ENCODE measurements at regions not wholly inside any gene's neighbourhood (a gene's known extent, or its start where the extent isn't known, plus 50 kb on each side); places are given as distances from the start of the nearest gene placed in this dataset.
"Not testable (repeated sequence)": the region's sequence is repeated elsewhere in the genome, so short reads cannot be mapped to it uniquely, and the experiment has no call there.

- no peak for DNase-seq
Observed at GRCh38 chr7:27418541-27418940, 175.9 kb downstream of the EVX1 start.

GRCh38 chr7:27419581-27420177 lies 177.1 kb downstream of the EVX1 start:
- no peak for DNase-seq

- no peak for DNase-seq
Observed at GRCh38 chr7:27420702-27421101, 178.1 kb downstream of the EVX1 start.

- no peak for DNase-seq
Observed at GRCh38 chr7:27423290-27423689, 180.7 kb downstream of the EVX1 start.

- no peak for DNase-seq
Observed at GRCh38 chr7:27423821-27424220, 181.2 kb downstream of the EVX1 start.

- no peak for DNase-seq
Observed at GRCh38 chr7:27424231-27424630, 181.6 kb downstream of the EVX1 start.

GRCh38 chr7:27424749-27425148 lies 182.1 kb downstream of the EVX1 start:
- no peak for DNase-seq

- DNase-seq, result no peak
Observed at GRCh38 chr7:27427416-27427815, 184.8 kb downstream of the EVX1 start.

GRCh38 chr7:27430105-27430504 lies 187.5 kb downstream of the EVX1 start:
- DNase-seq, result no peak

GRCh38 chr7:27431465-27431864 lies 188.9 kb downstream of the EVX1 start:
- no peak for DNase-seq

- no peak for DNase-seq
Observed at GRCh38 chr7:27433581-27433980, 191.0 kb downstream of the EVX1 start.

- DNase-seq, result no peak
Observed at GRCh38 chr7:27434756-27435400, 192.3 kb downstream of the EVX1 start.

- no peak for DNase-seq
Observed at GRCh38 chr7:27435461-27435860, 192.9 kb downstream of the EVX1 start.

- DNase-seq, result no peak
Observed at GRCh38 chr7:27438881-27439589, 196.4 kb downstream of the EVX1 start.

- no peak for DNase-seq
Observed at GRCh38 chr7:27442455-27442854, 199.9 kb downstream of the EVX1 start.

GRCh38 chr7:27449046-27449445 lies 206.4 kb downstream of the EVX1 start:
- peak; percentile 36 to 46 for DNase-seq

GRCh38 chr7:27453702-27454405 lies 208.8 kb downstream of the HIBADH start:
- DNase-seq, result no peak

GRCh38 chr7:27457120-27457519 lies 205.6 kb downstream of the HIBADH start:
- not testable (repeated sequence) for DNase-seq

- not testable (repeated sequence) for DNase-seq
Observed at GRCh38 chr7:27457603-27458565, 204.8 kb downstream of the HIBADH start.

- no peak for DNase-seq
Observed at GRCh38 chr7:27459021-27459730, 203.5 kb downstream of the HIBADH start.

GRCh38 chr7:27459731-27460053 lies 203.0 kb downstream of the HIBADH start:
- DNase-seq, result no peak

Data from NCI-H526 (cell line).